ENCODE measurements at regions not wholly inside any gene's neighbourhood (a gene's known extent, or its start where the extent isn't known, plus 50 kb on each side); places are given as distances from the start of the nearest gene placed in this dataset.
A peak's percentile ranks its signal among the peaks of the same experiment; 100 is the strongest.
"Not testable (repeated sequence)": the region's sequence is repeated elsewhere in the genome, so short reads cannot be mapped to it uniquely, and the experiment has no call there.

GRCh38 chr13:48826039-48826438, 149.7 kb upstream of the FNDC3A start:
- Mint-ChIP-seq H3K4me3 (no peak overlapping the region), H3K27me3 (no peaks in the 10 kb centered on the region), H3K36me3 (ENCODE audit: low read depth) (peaks cover 2% of the 10 kb centered on the region), H3K9me3 (peaks cover 7% of the 10 kb centered on the region), H3K4me1 (peaks cover 29% of the 10 kb centered on the region), H3K27ac (no peak overlapping the region)
- DNase-seq = no peak
- no peak for ATAC-seq (ENCODE audit: low read depth)
- intact Hi-C loops (cut with micrococcal nuclease) = no loop called here
- ChIA-PET CTCF (no interaction called here), POLR2A (no interaction called here)
- TF ChIP-seq, protein P1, sequence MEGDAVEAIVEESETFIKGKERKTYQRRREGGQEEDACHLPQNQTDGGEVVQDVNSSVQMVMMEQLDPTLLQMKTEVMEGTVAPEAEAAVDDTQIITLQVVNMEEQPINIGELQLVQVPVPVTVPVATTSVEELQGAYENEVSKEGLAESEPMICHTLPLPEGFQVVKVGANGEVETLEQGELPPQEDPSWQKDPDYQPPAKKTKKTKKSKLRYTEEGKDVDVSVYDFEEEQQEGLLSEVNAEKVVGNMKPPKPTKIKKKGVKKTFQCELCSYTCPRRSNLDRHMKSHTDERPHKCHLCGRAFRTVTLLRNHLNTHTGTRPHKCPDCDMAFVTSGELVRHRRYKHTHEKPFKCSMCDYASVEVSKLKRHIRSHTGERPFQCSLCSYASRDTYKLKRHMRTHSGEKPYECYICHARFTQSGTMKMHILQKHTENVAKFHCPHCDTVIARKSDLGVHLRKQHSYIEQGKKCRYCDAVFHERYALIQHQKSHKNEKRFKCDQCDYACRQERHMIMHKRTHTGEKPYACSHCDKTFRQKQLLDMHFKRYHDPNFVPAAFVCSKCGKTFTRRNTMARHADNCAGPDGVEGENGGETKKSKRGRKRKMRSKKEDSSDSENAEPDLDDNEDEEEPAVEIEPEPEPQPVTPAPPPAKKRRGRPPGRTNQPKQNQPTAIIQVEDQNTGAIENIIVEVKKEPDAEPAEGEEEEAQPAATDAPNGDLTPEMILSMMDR (IDR thresholded peaks at IDR 0.05) = no peak

DNA sequence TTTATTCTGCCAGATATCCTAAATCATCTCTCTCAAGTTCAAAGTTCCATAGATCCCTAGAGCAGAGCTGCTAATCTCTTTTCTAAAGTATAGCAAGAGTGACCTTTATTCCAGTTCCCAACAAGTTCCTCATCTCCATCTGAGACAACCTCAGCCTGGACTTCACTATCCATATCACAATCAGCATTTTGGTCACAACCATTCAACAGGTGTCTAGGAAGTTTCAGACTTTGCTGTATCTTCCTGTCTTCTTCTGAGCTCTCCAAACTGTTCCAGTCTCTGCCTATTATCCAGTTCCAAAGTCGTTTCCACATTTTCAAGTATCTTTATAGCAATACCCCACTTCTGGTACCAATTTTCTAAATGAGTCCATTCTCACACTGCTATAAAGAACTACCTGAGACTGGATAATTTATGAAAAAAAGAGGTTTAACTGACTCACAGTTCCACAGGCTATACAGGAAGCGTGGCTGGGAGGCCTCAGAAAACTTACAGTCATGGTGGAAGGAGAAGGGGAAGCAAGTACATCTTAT, 148.7 kb upstream of the FNDC3A start:
- CTCF ChIA-PET = interaction anchor here (0.9 kb wide), 1 partner anchor 58 kb away, joined by 3 read pairs; no protein-coding TSS in a partner anchor
- peaks cover 32% of the 10 kb centered on the region for H3K4me1 Mint-ChIP-seq
- not testable (repeated sequence) for H3K27ac Mint-ChIP-seq

GRCh38 chr13:48827709-48828108, 148.0 kb upstream of the FNDC3A start:
- no peak for ATAC-seq (ENCODE audit: low read depth)
- no peak for DNase-seq
- Mint-ChIP-seq H3K4me1 (peaks cover 32% of the 10 kb centered on the region), H3K27ac (no peak overlapping the region), H3K27me3 (no peaks in the 10 kb centered on the region), H3K9me3 (peaks cover 10% of the 10 kb centered on the region), H3K4me3 (no peak overlapping the region), H3K36me3 (ENCODE audit: low read depth) (peaks cover 2% of the 10 kb centered on the region)
- POLR2A ChIA-PET = no interaction called here
- CTCF ChIA-PET = interaction anchor here (0.9 kb wide), 1 partner anchor 59 kb away, joined by 3 read pairs; no protein-coding TSS in a partner anchor
- intact Hi-C loops (cut with micrococcal nuclease) = no loop called here
- TF ChIP-seq, protein P1 (IDR thresholded peaks at IDR 0.05) = no peak

More for the DNA sequence above, 148.7 kb upstream of the FNDC3A start:
- ATAC-seq (ENCODE audit: low read depth); H3K27me3 Mint-ChIP-seq; intact Hi-C loops (cut with micrococcal nuclease); H3K4me3 Mint-ChIP-seq; POLR2A ChIA-PET; H3K36me3 Mint-ChIP-seq (ENCODE audit: low read depth); DNase-seq; H3K9me3 Mint-ChIP-seq: not testable (repeated sequence)

- ATAC-seq (ENCODE audit: low read depth) = peak; percentile 82
- peak overlapping the region; percentile 59 for H3K4me3 Mint-ChIP-seq
- TF ChIP-seq, protein P1 (IDR thresholded peaks at IDR 0.05) = no peak
- POLR2A ChIA-PET = interaction anchor here (1.2 kb wide), 1 partner anchor 147 kb away, joined by 6 read pairs; the partner anchor contains the start of gene FNDC3A
- no peak for DNase-seq
- H3K36me3 Mint-ChIP-seq (ENCODE audit: low read depth) = peaks cover 2% of the 10 kb centered on the region
- peak overlapping the region; percentile 78 for H3K27ac Mint-ChIP-seq
- CTCF ChIA-PET = no interaction called here
- peaks cover 32% of the 10 kb centered on the region for H3K4me1 Mint-ChIP-seq
- H3K9me3 Mint-ChIP-seq = peaks cover 11% of the 10 kb centered on the region
- H3K27me3 Mint-ChIP-seq = no peaks in the 10 kb centered on the region
- intact Hi-C loops (cut with micrococcal nuclease) = loop anchor here (1.0 kb wide), 2 partner anchors 146 to 297 kb away; partner anchors contain the start of gene FNDC3A
Measured at GRCh38 chr13:48828962-48829411, 146.7 kb upstream of the FNDC3A start.

- Mint-ChIP-seq H3K4me1 (peaks cover 32% of the 10 kb centered on the region), H3K27ac (peak overlapping the region; percentile 78), H3K27me3 (no peaks in the 10 kb centered on the region), H3K36me3 (ENCODE audit: low read depth) (peaks cover 2% of the 10 kb centered on the region), H3K4me3 (peak overlapping the region; percentile 59), H3K9me3 (peaks cover 11% of the 10 kb centered on the region)
- ChIA-PET CTCF (no interaction called here), POLR2A (interaction anchor here (0.5 to 1.2 kb wide), 2 partner anchors 143 to 147 kb away, joined by 3 to 6 read pairs; partner anchors contain the start of gene FNDC3A)
- intact Hi-C loops (cut with micrococcal nuclease) = loop anchor here (1.0 kb wide), 2 partner anchors 146 to 297 kb away; partner anchors contain the start of gene FNDC3A
- DNase-seq (no peak), ATAC-seq (ENCODE audit: low read depth) (peak; percentile 66)
- TF ChIP-seq, protein P1 (IDR thresholded peaks at IDR 0.05) = no peak
Measured at GRCh38 chr13:48829536-48829935, 146.2 kb upstream of the FNDC3A start.

All from activated B cell treated with CpG ODN at 0.5 μM for 24 hours (primary cell).